Memory B cell (primary cell): ENCODE measurements at regions not wholly inside any gene's neighbourhood (a gene's known extent, or its start where the extent isn't known, plus 50 kb on each side); places are given as distances from the start of the nearest gene placed in this dataset.

ENCODE experiments used
- ATAC-seq: fragments of 150-1000 bp; cut with Tn5 transposase; 2 replicates; pipeline ENCODE4 v1.10.0; 2021; ENCODE audit warnings: low read depth, mild to moderate bottlenecking, moderate library complexity
- DNase-seq, 2 donors: peaks; one replicate each; pipeline ENCODE4 v3.0.0; 2022; ENCODE audit warnings: low spot score in 2 of 2
- H3K27ac Mint-ChIP-seq: one replicate; pipeline ENCODE4 v1.8.0; 2022; ENCODE audit warnings: mild to moderate bottlenecking, moderate library complexity, mixed read lengths
- H3K27me3 Mint-ChIP-seq: one replicate; pipeline ENCODE4 v1.8.0; 2022; ENCODE audit warnings: mixed read lengths
- H3K36me3 Mint-ChIP-seq: one replicate; pipeline ENCODE4 v1.8.0; 2022; ENCODE audit warnings: mild to moderate bottlenecking, mixed read lengths
- H3K4me1 Mint-ChIP-seq: one replicate; pipeline ENCODE4 v1.8.0; 2022; ENCODE audit warnings: mixed read lengths
- H3K4me3 Mint-ChIP-seq: one replicate; pipeline ENCODE4 v1.8.0; 2022; ENCODE audit warnings: mild to moderate bottlenecking, moderate library complexity, mixed read lengths
- H3K9me3 Mint-ChIP-seq: one replicate; pipeline ENCODE4 v1.8.0; 2022; ENCODE audit warnings: mixed read lengths

DNA sequence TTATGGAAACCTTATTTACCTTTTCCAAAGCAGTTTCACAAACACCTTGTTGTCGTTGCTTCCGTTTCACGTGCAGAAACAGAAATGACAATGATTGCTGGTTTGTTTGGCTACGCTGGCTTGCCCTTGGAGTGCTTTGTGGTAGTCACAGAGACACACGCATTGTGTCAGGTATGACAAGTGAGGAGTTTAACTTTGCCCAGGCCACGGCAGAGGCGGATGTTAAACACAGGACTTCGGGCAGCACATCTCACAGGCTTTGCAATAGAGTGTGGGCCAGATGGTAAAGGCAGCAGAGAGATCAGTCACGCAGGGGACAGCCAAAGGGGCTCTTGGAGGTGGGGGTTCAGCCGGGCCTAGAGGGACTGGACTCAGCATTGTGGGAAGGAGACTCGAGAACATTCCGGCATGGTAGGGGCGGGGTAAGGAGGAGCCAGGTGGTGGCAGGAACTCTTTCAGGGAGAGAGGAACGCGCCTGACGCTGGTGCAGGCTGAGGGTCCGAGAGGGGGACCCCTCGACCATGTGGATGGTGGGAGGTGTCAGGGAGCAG lies 59.8 kb upstream of the KCNA1 start:
- no peak overlapping the region for H3K27ac Mint-ChIP-seq
- H3K4me1 Mint-ChIP-seq = peaks cover 2% of the 10 kb centered on the region
- no peak for ATAC-seq
- DNase-seq = no peak
- no peak overlapping the region for H3K4me3 Mint-ChIP-seq
- H3K27me3 Mint-ChIP-seq = peaks cover 3% of the 10 kb centered on the region
- H3K9me3 Mint-ChIP-seq = no peaks in the 10 kb centered on the region
- no peaks in the 10 kb centered on the region for H3K36me3 Mint-ChIP-seq

DNA sequence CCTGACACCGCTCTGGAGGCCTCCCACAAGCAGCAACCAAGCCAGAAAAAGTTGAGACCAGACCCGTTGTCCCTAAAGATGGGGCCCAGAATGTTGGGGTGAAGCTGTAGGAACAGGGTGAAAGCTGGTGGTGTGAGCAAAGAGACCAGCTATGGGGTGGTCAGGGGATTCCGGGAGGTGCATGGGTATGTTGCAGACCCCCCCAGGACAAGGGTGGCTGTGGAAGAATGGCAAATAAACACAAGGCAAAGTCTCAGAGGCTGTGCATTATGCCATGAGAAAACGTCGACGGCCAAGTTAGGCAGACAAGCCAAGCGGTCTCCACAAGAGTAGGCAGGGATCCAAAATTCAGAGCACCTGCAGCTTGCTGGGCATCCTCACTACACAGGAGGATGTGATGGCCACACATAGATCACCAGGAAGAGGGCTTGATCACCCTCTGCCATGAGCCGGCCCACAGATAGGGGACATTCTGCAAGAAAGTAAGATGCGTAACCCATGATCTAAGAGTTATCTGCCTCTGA lies 58.8 kb upstream of the KCNA1 start:
- H3K36me3 Mint-ChIP-seq = no peaks in the 10 kb centered on the region
- no peak overlapping the region for H3K4me3 Mint-ChIP-seq
- H3K27me3 Mint-ChIP-seq = peaks cover 3% of the 10 kb centered on the region
- H3K4me1 Mint-ChIP-seq = peaks cover 11% of the 10 kb centered on the region
- H3K9me3 Mint-ChIP-seq = no peaks in the 10 kb centered on the region
- ATAC-seq (no peak), DNase-seq (no peak)
- H3K27ac Mint-ChIP-seq = no peak overlapping the region

DNA sequence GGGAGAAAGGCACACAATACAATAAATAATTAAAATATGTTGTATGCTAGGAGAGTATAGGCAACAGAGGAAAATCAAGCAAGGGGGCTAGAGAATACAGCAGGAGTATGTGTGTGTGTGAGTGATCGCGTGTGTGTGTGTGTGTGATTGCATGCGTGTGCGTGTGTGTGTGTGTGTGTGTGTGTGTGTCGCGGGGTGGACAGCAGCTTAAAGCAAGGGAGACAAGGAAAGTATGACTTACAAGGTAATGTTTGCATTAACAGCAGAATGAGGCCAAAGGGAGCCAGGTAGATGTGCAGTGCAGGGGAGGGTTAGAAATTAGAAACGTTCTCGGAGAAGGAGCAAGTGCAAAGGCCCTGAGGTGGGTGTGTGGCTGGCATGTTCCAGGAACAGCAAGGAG lies 57.4 kb upstream of the KCNA1 start:
- Mint-ChIP-seq H3K36me3 (no peaks in the 10 kb centered on the region), H3K27me3 (peaks cover 3% of the 10 kb centered on the region), H3K4me3 (no peak overlapping the region), H3K27ac (no peak overlapping the region), H3K9me3 (no peaks in the 10 kb centered on the region), H3K4me1 (peaks cover 11% of the 10 kb centered on the region)
- no peak for ATAC-seq
- no peak for DNase-seq

DNA sequence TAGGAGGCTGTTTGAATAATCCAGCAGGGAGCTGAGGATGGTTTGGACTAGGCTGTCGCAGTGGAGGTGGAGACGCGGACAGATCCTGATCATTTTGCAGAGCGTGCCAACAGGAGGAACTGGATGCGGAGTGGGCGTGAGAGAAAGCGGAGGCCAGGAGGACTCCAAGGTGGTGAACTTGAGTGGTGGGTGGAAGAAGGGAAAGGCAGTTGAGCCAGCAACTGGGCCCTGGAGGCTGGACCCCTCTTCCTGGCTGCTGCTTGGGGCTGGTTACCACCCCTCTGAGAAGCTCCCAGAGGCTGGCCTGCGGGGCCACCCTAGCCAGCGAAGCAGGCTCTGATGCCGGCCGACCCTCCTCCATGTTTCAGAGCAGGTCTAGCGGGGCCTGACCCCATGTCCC lies 56.8 kb upstream of the KCNA1 start:
- no peak overlapping the region for H3K27ac Mint-ChIP-seq
- no peaks in the 10 kb centered on the region for H3K36me3 Mint-ChIP-seq
- ATAC-seq (no peak), DNase-seq (no peak)
- no peaks in the 10 kb centered on the region for H3K9me3 Mint-ChIP-seq
- peaks cover 8% of the 10 kb centered on the region for H3K27me3 Mint-ChIP-seq
- H3K4me1 Mint-ChIP-seq = peaks cover 15% of the 10 kb centered on the region
- no peak overlapping the region for H3K4me3 Mint-ChIP-seq

DNA sequence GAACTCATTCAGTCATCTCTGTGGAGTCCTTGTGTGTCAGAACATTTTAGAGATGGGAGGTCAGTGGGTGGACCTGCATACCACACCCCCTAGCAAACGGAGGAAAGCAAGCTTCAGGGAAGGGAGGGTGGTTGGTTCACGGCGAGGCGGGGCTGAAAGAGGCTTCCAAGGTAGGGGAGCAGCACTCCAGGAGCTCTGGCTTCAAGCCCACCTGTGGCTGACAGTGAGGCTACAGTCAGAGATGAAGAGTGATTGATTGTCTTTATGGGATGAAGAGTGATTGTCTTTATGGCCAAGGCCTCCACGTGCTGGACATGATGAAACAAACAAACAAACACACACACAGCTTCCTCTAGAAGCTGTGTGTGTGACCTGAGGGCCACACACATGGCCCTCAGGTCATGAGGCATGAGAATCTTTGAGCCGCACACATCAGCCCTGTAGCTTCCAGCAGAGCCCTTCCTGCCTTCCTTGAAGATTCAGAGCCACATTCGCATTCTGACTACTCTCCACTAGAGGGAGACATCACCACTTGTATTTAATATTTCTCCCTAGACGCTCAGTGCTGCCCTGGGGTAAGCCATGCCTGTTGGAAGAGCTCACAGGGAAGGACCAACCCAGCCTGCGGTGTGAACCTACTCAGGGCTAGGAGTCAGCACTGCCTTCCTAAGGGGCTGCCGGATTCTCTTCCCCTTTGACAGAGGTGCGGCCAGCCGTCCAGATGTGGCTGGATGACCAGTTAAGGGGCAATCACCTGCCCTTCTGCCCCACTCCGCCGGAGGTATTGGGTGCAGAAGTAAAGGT lies 54.4 kb upstream of the KCNA1 start:
- Mint-ChIP-seq H3K27me3 (peaks cover 18% of the 10 kb centered on the region), H3K4me3 (no peak overlapping the region), H3K36me3 (no peaks in the 10 kb centered on the region), H3K27ac (no peak overlapping the region), H3K9me3 (no peaks in the 10 kb centered on the region), H3K4me1 (peaks cover 19% of the 10 kb centered on the region)
- peak; percentile 73 for ATAC-seq
- peak; percentile 50 to 65 for DNase-seq

DNA sequence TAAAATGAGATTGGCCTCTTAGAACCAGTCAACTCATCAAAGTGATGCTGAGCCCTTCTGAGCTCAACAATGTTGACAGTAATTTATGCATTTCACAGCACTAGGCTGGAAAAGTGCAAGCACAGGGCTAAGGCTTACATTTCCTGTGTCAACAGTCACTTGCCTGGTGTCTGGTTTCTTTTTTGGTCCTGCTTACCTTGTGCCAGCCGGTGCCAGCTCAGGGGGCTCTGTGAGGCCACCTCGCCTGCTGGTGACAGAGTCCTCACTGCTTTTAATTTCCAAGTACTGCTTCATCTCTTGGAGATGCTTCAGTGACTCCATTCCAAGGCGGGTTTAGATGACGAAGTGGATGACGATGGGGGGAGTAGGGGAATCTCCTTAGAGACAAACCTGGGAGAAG lies 53.1 kb upstream of the KCNA1 start:
- no peak for ATAC-seq
- Mint-ChIP-seq H3K4me3 (no peak overlapping the region), H3K4me1 (peaks cover 19% of the 10 kb centered on the region)

DNA sequence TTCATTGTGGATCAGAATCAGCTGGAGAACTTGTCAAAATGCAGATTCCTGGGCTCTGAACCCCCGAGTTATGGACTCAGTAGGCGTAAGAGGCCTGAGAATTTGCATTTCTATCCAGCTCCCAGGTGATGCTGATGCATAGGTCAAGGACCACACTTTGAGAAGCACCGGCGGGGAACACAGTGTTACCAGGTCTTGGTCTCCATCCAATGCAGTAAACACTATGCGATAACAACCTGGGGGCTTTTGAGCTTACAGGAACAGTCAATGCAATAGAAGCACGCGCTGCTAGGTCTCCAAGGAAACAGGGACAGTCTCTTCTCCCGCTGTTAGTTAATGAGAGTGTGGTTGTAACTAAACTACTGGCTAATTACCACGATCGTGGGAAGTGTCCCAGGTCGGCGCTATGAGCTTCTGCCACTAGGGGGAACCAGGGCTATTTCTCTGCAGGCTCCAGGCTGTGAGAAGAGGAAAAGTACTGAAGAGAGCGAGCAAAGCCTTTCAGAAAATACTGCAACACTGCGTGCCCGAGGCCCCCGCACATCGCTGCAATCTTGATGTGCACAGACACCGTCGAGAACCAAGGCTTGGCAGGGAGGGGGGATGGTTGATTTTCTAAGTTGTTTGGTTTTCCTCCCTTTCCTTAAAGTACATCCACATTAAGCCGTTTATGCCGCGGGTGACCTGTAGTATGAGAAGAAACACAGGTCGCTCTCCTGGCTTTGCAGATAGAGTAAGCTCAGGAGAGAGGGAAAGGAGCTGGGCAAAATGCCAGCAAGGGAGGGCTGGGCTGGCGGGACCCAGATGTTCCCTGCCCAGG lies 52.0 kb upstream of the KCNA1 start:
- H3K27me3 Mint-ChIP-seq = peaks cover 21% of the 10 kb centered on the region
- H3K9me3 Mint-ChIP-seq = no peaks in the 10 kb centered on the region
- peak; percentile 77 to 79 for DNase-seq
- H3K4me1 Mint-ChIP-seq = peaks cover 19% of the 10 kb centered on the region
- H3K36me3 Mint-ChIP-seq = no peaks in the 10 kb centered on the region
- ATAC-seq = peak; percentile 89
- peak overlapping the region; percentile 76 for H3K4me3 Mint-ChIP-seq
- no peak overlapping the region for H3K27ac Mint-ChIP-seq

More for the DNA sequence above, 53.1 kb upstream of the KCNA1 start:
- no peaks in the 10 kb centered on the region for H3K36me3 Mint-ChIP-seq
- peaks cover 23% of the 10 kb centered on the region for H3K27me3 Mint-ChIP-seq
- no peak overlapping the region for H3K27ac Mint-ChIP-seq
- DNase-seq = no peak
- no peaks in the 10 kb centered on the region for H3K9me3 Mint-ChIP-seq

DNA sequence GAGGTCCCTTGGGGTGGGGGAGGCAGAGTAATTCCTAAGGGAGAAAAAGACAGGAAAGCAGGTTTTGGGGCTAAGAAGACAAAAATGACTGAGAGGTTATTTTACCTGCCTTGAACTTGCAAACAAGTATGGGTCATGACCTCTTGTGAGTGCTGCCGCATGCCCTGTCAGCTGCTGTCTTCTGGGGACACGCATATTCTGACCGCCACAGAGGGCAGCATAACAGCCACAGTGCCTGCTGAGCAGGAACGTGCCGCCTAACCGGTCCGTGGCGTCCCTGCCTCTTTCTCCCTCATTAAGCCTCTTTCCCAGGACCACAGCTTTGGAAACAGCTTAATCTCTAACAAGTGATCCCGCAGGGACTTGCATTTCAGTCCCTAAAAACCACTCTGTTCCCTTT lies 51.3 kb upstream of the KCNA1 start:
- H3K4me3 Mint-ChIP-seq = peak overlapping the region; percentile 76
- H3K4me1 Mint-ChIP-seq = peaks cover 19% of the 10 kb centered on the region
- ATAC-seq (no peak), DNase-seq (no peak)
- peaks cover 23% of the 10 kb centered on the region for H3K27me3 Mint-ChIP-seq
- H3K36me3 Mint-ChIP-seq = no peaks in the 10 kb centered on the region
- no peaks in the 10 kb centered on the region for H3K9me3 Mint-ChIP-seq
- H3K27ac Mint-ChIP-seq = no peak overlapping the region

DNA sequence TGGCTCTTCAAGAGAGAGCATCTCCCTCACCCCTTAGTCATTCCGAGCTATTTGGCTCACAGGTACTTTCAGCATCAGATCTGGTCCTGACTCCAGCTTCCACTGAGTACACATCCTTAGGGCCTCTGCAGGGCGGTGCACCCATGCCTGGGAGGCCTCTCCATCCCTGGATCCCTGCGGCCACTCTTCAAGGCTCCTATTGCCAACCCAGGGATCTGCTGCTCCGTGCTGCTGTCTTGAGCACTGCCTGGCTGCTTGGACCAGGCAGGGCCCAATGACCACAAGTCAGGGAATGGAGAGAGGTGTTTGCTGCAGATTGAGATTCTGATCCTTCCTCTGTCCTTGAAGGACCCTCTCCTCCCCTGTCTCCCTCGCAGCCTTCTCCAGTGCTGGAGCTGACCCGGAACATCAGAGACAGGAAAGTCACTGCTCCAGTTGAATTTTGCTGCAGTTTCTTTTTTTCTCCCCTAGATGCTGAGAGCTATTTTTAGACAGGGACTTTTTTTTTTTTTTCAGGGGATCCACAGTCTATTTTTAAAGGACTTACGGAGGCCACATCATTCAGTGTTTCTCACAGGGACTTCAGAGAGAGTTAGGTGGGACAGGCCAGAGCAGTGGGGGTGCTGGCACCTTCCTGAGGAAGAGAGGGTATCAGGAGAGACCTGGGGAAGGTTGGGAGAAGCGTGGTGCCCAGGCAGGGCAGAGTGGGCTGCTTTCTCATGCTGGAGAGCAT lies 50.1 kb upstream of the KCNA1 start:
- peaks cover 25% of the 10 kb centered on the region for H3K27me3 Mint-ChIP-seq
- H3K9me3 Mint-ChIP-seq = no peaks in the 10 kb centered on the region
- DNase-seq (no peak), ATAC-seq (no peak)
- H3K4me3 Mint-ChIP-seq = no peak overlapping the region
- H3K36me3 Mint-ChIP-seq = no peaks in the 10 kb centered on the region
- no peak overlapping the region for H3K27ac Mint-ChIP-seq
- H3K4me1 Mint-ChIP-seq = peaks cover 19% of the 10 kb centered on the region
